ENCODE measurements at regions not wholly inside any gene's neighbourhood (a gene's known extent, or its start where the extent isn't known, plus 50 kb on each side); places are given as distances from the start of the nearest gene placed in this dataset.

- TF ChIP-seq CTCF (IDR thresholded peaks at IDR 0.05) (no peak), POLR2A (IDR thresholded peaks at IDR 0.05) (no peak)
These were observed 688.1 kb downstream of the TRAM1L1 start for GRCh38 chr4:116397291-116397690.
